ENCODE measurements at regions not wholly inside any gene's neighbourhood (a gene's known extent, or its start where the extent isn't known, plus 50 kb on each side); places are given as distances from the start of the nearest gene placed in this dataset.

GRCh38 chr5:18744441-18744840 is 1110.2 kb downstream of the TAF11L14 start:
- no peak overlapping the region for H3K4me3 ChIP-seq
- no peak for ATAC-seq

GRCh38 chr5:18745042-18745987 is 1111.1 kb downstream of the TAF11L14 start:
- H3K27ac ChIP-seq = peak overlapping the region in 3 of 4 donors; percentile 52 to 70 (median 56)

More at GRCh38 chr5:18744441-18744840, 1110.2 kb downstream of the TAF11L14 start:
- no peaks in the 10 kb centered on the region for H3K27me3 ChIP-seq
- DNase-seq = no peak
- no peak for TF ChIP-seq CTCF (IDR thresholded peaks at IDR 0.05 in 4 of 5, conservative IDR thresholded peaks at IDR 0.05 in 1 of 5)
- TF ChIP-seq POLR2A (IDR thresholded peaks at IDR 0.05) = no peak
- intact Hi-C loops (cut with DNase I; ENCODE audit: low total_unique reads) = no loop called here
- H3K9me3 ChIP-seq = no peaks in the 10 kb centered on the region
- in situ Hi-C loops (cut with MboI; ENCODE audit: low sequenced_read_pairs in 4 of 4) = no loop called here
- no peaks in the 10 kb centered on the region for H3K4me1 ChIP-seq
- no peaks in the 10 kb centered on the region for H3K36me3 ChIP-seq
- H3K27ac ChIP-seq = peak overlapping the region in 1 of 4 donors; percentile 52

DNA sequence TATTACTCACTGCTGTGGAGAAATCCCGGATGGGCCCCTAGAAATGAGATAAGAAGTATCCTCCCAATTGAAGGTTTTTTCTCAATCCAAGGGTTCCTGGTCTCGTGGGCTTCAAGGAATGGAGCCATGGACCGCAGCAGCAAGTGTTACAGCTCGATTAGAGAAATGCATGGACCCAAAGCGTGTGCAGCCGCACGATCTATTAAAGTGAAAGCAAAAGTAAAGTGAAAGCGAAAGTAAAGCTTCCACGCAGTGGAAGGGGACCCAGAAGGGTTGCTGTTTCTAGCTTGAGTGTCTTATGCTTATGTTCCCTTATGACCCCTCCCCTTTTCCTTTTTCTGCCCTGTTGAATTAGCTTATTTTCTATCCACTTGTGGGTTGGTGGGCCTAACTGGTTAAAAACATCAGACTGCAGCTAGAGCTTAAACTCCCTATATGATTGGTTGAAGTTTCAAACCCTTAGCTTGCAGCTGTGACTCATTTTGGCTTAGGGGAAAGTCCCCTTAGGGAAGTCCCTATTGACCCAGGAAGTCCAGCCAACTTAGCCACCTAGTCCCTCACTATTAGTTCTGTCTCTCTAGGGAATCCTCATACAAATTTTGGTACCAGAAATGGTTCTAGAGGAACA is 1111.8 kb downstream of the TAF11L14 start:
- DNase-seq (no peak), ATAC-seq (no peak)
- intact Hi-C loops (cut with DNase I; ENCODE audit: low total_unique reads) (no loop called here), in situ Hi-C loops (cut with MboI; ENCODE audit: low sequenced_read_pairs in 4 of 4) (no loop called here)
- Histone ChIP-seq H3K4me3 (peak overlapping the region; percentile 39 to 53 (median 46)), H3K36me3 (no peaks in the 10 kb centered on the region), H3K27me3 (no peaks in the 10 kb centered on the region), H3K4me1 (no peaks in the 10 kb centered on the region), H3K9me3 (no peaks in the 10 kb centered on the region), H3K27ac (peak overlapping the region in 3 of 4 donors; percentile 52 to 70 (median 56))
- TF ChIP-seq CTCF (IDR thresholded peaks at IDR 0.05 in 4 of 5, conservative IDR thresholded peaks at IDR 0.05 in 1 of 5) (no peak), POLR2A (IDR thresholded peaks at IDR 0.05) (no peak)

More at GRCh38 chr5:18745042-18745987, 1111.1 kb downstream of the TAF11L14 start:
- in situ Hi-C loops (cut with MboI; ENCODE audit: low sequenced_read_pairs in 4 of 4) = no loop called here
- no peak for TF ChIP-seq POLR2A (IDR thresholded peaks at IDR 0.05)
- no peak for TF ChIP-seq CTCF (IDR thresholded peaks at IDR 0.05 in 4 of 5, conservative IDR thresholded peaks at IDR 0.05 in 1 of 5)
- DNase-seq (no peak), ATAC-seq (peak in 1 of 2 donors; percentile 42)
- Histone ChIP-seq H3K4me3 (peak overlapping the region; percentile 39 to 53 (median 46)), H3K4me1 (no peaks in the 10 kb centered on the region), H3K36me3 (no peaks in the 10 kb centered on the region), H3K9me3 (no peaks in the 10 kb centered on the region), H3K27me3 (no peaks in the 10 kb centered on the region)
- intact Hi-C loops (cut with DNase I; ENCODE audit: low total_unique reads) = no loop called here

DNA sequence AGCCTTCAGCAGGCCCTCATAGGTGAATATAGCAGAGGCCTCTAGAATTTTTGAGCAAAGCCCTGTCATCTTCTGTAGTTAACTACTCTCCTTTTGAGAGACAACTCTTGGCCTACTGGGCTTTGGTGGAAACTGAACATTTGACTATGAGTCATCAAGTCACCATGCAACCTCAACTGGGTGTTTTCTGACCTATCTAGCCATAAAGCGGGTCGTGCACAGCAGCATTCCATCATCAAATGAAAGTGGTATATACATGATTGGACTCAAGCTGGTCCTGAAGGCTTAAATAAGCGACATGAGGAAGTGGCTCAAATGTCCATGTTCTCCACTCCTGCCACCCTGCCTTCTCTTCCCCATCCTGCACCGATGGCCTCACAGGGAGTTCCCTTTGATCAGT is 1115.5 kb downstream of the TAF11L14 start:
- Histone ChIP-seq H3K4me1 (no peaks in the 10 kb centered on the region), H3K27me3 (no peaks in the 10 kb centered on the region), H3K4me3 (no peak overlapping the region), H3K27ac (no peak overlapping the region), H3K9me3 (no peaks in the 10 kb centered on the region), H3K36me3 (no peaks in the 10 kb centered on the region)
- in situ Hi-C loops (cut with MboI; ENCODE audit: low sequenced_read_pairs in 4 of 4) (no loop called here), intact Hi-C loops (cut with DNase I; ENCODE audit: low total_unique reads) (no loop called here)
- ATAC-seq (no peak), DNase-seq (no peak)
- TF ChIP-seq POLR2A (IDR thresholded peaks at IDR 0.05) (no peak), CTCF (IDR thresholded peaks at IDR 0.05 in 4 of 5, conservative IDR thresholded peaks at IDR 0.05 in 1 of 5) (no peak)
